Activated CD4-positive, alpha-beta T cell treated with anti-CD3 and anti-CD28 coated beads, Interleukin-2, amount 50 U/mL, for 16 hours (primary cell): ENCODE measurements at regions not wholly inside any gene's neighbourhood (a gene's known extent, or its start where the extent isn't known, plus 50 kb on each side); places are given as distances from the start of the nearest gene placed in this dataset.
"Not testable (repeated sequence)": the region's sequence is repeated elsewhere in the genome, so short reads cannot be mapped to it uniquely, and the experiment has no call there.

Source experiments
- DNase-seq: peaks from one replicate; pipeline ENCODE4 v3.0.0-alpha.2; 2020

DNA sequence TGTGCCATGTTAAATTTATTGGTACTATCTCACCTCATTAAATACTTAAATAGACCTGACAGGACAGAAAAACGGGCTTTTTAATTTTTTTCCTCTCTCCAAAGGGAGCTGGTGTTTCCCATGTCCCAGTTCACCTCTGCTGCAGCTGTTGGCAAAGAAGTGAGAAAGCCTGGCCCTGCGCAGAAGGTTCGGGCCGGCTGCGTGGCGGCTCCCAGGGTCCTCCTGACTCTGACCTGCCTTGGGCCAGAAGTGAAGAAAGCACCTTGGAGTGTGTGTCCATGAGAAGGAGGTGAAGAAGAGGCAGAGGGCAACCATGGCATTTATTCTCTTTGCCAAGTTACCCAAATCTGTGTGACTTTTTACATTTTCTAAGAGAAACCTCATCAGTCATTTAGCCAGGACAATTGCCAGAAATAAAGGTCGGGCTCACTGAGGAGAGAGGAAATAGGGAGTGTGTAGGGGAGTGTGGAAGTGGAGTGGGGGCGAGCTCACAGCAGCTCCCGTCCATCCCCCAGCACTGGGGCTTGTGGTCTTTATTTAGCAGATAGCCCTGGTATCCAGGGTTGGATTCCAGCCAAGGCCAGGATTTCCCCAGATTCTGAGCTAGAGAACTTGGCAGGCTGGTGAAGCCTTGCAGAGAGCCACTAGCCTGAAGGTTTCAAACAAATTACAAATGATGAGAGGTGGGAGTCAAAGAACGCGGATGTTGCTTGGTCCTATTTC, 102.4 kb upstream of the CADM1 start:
- no peak for DNase-seq

DNA sequence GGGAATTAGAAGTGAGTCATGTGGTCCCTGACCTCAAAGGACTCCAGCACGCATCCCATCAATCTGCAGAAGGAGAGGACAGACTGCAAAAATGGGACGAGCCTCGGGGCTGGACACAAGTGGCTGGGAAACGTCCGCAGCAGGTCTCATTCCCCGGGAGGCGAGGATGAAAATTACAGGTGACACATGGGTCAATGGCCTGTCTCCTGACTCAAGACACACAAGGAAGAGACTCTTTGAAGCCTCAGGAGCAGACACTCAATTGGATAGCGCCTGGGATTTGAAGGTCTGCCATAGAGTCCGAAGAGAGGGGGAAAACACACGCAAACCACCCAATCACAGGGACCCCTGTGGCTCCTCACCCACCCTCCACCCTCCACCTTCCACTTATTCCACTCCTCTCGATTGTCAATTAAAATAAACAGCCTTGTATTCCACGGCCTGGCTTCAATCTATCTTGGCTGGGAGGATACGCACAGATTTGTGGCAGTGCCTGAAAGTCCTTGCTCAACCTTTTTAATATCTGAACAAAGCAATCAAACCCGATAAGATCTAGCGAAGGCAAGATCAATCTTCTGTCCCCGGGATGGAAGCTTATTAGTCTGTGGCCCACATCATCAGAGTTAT, 101.8 kb upstream of the CADM1 start:
- DNase-seq: no peak

DNA sequence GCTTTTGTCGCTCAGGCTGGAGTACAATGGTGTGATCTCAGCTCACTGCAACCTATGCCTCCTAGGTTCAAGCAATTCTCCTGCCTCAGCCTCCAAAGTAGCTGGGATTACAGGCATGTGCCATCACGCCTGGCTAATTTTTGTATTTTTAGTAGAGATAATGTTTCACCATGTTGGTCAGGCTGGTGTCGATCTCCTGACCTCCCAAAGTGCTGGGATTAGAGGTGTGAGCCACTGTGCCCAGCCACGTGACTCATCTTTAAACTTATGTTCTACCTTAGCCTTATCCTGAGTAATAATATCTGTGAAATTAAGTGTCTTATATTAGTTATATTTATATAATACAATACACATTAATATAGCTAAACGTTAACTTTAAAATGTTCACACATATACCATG, 101.2 kb upstream of the CADM1 start:
- DNase-seq: not testable (repeated sequence)

DNA sequence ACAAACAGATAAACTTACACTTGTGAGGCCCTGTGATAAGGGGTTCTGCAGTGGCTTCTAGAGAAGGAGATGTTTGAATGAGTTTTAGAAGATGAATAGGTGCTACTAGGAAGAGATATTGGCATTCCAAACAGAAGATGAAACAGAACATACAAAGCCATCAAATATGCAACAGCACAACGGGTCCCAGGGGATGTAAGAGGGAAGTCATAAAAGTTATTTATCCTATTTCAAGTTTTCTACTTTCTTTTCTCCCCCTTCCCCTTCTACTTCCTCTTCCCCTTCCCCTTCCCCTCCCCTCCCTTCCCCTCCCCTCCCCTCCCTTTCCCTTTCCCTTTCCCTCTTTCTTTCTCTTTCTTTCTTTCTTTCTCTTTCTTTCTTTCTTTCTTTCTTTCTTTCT, 94.9 kb upstream of the CADM1 start:
- DNase-seq: no peak

GRCh38 chr11:115598257-115598901, 94.2 kb upstream of the CADM1 start:
- no peak for DNase-seq

GRCh38 chr11:115591380-115591779, 87.2 kb upstream of the CADM1 start:
- no peak for DNase-seq

GRCh38 chr11:115590254-115590653, 86.0 kb upstream of the CADM1 start:
- DNase-seq: no peak

- no peak for DNase-seq
Measured at GRCh38 chr11:115587718-115588342, 83.6 kb upstream of the CADM1 start.

- peak; percentile 70 for DNase-seq
Measured at GRCh38 chr11:115585361-115586024, 81.3 kb upstream of the CADM1 start.

- DNase-seq: no peak
Measured at GRCh38 chr11:115581871-115582639, 77.8 kb upstream of the CADM1 start.

DNA sequence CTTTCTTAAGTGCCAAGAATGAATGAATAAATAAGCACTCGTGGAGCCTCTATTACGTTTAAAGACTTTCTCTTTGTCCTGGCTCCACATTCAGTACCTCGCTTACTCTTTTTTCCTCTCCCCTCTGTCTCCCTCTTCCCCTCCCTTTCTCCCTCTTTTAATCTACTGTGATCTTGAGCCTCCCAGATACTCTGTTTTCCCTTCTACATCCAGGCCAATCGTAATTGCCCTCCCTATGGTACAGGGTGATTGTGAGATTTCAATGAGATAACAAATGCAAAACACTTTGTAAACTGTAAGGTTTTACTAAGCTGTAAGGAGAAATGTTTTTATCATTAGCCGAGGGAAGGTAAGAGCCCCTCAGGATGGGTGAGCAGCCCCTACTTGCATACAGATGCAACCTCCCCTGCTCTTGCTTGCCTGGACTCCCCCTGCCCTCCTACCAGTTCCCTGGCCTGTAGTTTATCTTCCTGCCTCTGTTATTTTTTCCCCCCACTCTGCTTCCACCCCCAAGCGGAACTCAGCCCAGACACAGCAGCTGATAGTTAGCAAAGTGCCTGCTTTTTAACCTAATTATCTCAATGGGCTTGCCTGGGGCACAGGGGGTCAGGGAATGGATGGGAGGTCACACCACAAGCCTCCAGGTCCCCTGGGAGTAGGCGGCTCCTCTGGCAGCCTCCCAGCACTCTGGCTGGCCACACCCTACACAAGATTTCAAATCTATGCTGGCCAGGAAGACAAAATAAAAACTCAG, 76.9 kb upstream of the CADM1 start:
- DNase-seq: no peak

DNA sequence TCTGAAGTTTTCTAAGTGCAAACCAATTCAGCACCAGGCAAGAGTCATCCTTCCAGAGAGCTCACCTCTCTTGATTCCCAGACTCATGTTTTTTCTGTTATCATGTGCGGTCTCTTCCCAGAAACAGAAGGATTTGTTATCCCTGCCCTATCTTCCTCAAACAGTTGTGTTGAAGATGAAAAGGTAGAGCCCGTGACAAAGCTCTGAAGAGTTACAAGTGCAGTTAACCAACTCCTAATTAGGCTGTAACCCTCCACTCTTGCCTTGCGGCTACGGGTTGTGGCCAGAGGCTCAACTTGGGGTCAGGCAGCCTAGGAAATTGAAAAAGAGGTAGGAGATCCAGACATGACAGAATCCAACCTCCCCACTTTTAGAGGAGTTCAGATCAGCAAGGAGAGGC, 76.2 kb upstream of the CADM1 start:
- DNase-seq: no peak

DNA sequence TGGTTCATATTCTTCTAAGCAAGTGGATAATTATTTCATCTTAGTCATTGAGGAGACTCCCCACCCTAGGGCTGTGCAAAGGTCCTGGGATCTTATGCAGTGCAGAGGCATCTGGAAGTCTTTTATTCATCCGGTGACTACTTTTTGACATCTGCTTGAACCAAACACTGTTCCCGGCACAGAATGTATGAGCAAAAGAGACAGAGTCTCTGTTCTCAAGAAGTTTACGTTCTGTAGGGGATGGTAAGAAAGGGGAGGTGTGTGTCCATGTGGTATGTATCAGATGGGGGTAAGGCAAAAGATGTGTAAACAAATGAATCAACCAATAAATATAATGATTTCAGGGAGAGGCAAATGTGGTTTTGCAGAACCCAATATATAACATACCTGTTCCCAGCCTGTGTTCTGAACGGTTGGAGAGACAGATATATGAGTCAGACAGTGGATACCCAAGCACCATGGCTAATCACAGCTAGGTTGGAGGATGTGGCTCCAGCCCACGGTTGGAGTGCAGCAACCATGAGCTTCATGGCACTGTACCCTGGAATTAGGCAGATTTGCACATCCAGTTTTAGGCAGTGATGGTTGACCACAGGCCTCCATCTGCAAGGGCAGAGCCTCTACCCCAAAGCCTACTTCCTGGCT, 75.1 kb upstream of the CADM1 start:
- DNase-seq: no peak

DNA sequence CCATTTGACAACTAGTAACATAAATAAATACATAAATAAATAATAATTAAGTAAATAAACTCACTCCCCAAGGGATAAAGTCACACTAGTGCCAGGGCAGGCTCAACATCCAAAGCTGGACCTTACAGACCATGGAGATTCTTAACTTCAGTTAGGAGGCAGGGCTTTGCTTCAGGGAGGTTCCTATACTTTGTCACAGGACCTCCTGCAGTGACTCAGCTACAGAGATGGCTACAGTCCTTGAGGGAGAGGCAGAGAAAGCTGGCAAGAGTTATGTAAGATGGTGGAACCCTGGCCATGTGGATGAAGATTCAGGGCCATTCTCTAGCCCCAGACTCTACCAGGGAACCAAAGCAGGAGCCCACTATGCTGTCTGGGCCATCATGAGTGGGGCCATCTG, 74.1 kb upstream of the CADM1 start:
- no peak for DNase-seq

DNA sequence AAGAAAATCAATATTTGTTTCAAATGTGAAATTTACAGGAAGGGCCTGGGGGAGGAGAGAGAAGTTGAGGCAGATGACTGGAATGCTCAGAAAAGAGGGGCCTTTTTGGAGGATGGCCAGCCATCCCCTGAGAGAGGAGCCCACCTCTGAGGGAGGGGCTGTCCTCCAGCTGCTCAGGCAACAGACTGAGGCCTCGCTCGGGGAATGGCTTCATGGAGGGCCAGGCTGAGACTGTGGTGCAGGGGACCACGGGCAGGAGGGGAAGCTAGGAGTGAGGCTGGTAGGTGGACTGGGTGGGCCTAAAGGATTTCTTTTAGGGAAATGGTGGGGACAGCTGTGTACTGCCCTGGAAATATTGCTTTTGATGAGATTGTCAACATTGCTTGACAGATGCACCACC, 73.5 kb upstream of the CADM1 start:
- DNase-seq: no peak

DNA sequence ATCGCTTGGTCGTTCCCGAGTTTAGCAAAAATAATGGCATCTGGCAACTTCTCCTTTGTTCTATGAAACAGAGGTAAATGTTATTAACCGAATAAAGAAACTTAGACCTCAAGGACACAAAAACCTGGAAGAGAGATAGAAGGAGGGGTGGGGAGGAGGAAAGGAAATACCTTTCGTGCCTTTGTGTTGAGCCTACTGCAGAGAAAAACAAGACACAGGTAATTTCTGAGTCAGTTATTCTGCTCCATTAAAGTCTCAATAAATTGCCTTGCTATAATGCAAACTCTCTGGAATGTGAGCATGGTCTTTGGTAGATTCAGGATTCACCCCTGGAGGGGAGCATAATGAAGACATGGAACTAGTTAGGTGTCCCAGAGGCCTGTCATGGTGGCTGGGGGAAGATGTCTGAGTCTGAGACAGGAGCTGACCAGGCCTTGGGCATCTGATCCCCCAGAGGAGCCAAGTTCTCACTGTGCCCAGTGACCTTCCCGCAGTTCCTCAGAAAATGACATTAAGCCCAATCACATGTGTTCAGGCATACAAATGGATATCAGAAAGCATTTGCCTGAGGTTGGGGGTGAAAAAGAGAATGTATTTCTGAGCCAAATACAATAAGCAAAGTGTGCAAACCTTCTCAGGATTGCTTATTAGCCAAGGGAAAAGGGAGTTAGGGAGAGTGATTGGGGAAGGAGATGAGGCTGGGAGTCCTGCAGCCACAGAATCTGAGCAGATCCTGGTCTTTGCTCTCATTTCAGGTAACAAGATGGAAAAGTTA, 72.6 kb upstream of the CADM1 start:
- DNase-seq: no peak

GRCh38 chr11:115572551-115572950, 68.3 kb upstream of the CADM1 start:
- no peak for DNase-seq

GRCh38 chr11:115566180-115566764, 62.1 kb upstream of the CADM1 start:
- no peak for DNase-seq

DNA sequence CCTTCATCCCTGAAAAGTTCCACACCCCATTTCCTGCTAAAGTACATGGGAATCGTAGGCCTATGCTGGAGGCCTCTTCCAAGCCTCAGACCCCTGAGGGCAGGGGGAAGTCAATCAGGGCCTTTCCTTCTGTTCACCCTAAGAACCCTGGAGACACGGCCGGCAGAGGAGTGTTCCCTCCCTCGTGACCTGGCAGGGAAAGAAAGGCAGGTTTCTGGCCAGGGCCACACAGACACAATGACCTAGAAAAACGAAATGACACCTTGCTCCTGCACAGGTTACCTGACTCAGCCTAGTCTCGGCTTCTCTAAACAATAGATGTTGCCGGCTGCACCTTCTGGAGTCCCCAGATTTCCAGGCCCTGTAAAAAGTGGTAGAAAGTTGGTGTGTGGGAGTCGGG, 60.6 kb upstream of the CADM1 start:
- DNase-seq: no peak

- no peak for DNase-seq
Measured at GRCh38 chr11:115561116-115561515, 56.9 kb upstream of the CADM1 start.
